Stimulated activated CD4-positive, alpha-beta T cell treated with anti-CD3 and anti-CD28 coated beads, TNF-alpha, amount 100 ng/mL, for 1 hour (primary cell): ENCODE measurements at regions not wholly inside any gene's neighbourhood (a gene's known extent, or its start where the extent isn't known, plus 50 kb on each side); places are given as distances from the start of the nearest gene placed in this dataset.

Source experiments
- DNase-seq, 3 donors: peaks; one replicate each; pipeline ENCODE4 v3.0.0-alpha.2; 2020; ENCODE audit warnings: low read depth in 3 of 3, low spot score in 1 of 3

- no peak for DNase-seq
Measured at GRCh38 chr3:153313302-153313965, 151.4 kb downstream of the RAP2B start.

GRCh38 chr3:153314038-153314437 lies 152.0 kb downstream of the RAP2B start:
- DNase-seq = no peak

- DNase-seq = no peak
Measured at GRCh38 chr3:153315781-153316180, 153.8 kb downstream of the RAP2B start.

GRCh38 chr3:153319705-153320554 lies 157.9 kb downstream of the RAP2B start:
- no peak for DNase-seq

DNA sequence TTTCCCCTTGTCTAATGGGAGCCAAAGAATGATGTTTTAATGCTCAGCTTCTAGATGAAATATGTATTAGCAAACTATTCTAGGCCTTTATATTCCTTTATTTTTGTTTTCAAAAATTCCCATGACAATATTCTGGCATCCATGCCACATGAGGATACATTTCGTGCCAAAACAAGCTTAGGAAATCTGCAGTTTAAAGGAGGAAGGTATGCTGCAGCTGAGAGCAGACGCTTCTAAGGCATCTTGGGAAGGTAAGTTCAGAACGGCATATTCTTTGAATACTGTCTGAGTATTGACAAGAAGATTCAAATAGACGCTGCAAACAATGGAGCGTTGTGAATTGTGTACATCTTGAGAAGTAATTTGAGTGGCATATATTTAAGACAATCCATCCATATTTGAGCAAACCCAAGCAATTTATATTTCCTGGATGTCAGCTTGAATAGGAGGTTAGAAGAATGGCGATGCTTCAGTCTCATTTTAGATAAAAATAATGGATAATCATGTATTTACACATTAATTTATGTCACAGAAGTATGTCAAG lies 158.6 kb downstream of the RAP2B start:
- no peak for DNase-seq

GRCh38 chr3:153328690-153329089 lies 166.7 kb downstream of the RAP2B start:
- DNase-seq = no peak

- DNase-seq = no peak
Measured at GRCh38 chr3:153330901-153331300, 168.9 kb downstream of the RAP2B start.

DNA sequence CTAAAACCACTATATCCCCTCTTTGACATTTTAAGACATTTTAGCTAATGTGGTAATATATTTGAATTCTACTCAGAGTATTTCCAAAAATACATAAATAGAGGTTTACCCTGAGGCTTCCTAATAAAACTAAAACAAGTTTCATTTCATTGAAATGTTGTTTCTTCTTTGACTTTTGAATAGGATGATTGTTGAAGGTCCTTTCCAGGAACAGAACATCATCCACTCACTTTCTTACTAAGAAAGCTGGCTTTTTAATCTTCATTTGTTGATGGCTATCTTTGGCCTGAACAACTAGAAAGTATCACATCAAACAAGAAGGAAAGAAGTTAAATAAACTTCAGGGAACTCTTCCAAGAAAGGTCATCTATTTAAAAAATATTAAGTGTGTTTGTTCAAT lies 169.7 kb downstream of the RAP2B start:
- no peak for DNase-seq

DNA sequence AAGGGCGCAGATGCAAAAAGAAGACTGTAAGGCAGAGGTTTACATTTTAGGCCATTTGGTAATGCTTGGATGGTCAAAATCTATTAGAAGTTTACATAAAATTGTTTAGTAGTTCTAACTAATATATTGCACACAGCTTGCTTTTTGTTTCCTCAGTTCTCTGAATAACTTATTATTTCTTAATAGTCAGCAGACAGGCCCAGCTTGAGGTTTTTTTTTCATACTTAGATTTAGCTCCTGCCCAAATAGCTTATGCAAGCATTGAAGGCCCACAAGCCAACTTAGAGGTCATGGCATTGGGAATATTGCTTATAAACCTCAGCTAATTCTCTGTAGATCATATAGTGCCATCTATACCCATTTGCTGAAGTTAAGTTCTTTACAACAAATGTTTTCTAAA lies 172.5 kb downstream of the RAP2B start:
- DNase-seq = no peak

DNA sequence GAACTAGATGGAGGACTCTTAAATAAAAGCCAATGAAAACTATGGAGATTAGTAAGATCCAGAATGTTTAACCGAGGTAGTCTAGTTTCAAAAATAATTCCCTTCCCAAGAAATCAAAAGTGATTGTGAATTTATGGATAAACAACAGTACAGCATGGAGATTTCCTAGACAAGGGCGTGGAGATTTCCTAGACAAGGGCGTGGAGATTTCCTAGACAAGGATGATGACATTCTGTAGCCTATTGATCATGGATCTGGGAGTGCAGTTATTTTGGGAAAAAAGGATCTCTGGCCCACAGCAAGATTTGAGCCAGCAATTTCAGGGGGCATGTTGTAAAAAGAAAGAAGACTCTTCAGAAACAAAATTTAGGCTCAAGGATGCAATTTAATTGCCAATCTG lies 175.3 kb downstream of the RAP2B start:
- DNase-seq = no peak

GRCh38 chr3:153338487-153338886 lies 176.5 kb downstream of the RAP2B start:
- no peak for DNase-seq

DNA sequence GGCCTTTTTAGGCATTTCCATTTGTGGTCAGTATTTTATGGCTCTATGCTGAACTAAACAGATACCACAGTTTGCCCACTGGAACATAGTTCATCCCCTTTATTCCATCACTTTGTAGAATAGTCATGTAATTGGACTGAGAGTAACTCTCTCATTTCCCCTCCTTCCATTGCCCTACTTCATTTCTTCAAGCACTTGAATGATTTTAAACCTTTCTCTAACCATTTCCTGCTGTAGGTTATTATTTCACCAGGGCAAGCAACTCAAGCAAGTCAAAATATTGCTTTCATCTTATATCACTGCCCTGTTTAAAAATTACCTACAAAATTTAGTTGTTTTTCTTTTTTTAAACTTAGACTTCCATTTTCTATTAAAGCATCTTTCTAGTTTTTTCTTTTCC lies 177.0 kb downstream of the RAP2B start:
- DNase-seq = no peak

DNA sequence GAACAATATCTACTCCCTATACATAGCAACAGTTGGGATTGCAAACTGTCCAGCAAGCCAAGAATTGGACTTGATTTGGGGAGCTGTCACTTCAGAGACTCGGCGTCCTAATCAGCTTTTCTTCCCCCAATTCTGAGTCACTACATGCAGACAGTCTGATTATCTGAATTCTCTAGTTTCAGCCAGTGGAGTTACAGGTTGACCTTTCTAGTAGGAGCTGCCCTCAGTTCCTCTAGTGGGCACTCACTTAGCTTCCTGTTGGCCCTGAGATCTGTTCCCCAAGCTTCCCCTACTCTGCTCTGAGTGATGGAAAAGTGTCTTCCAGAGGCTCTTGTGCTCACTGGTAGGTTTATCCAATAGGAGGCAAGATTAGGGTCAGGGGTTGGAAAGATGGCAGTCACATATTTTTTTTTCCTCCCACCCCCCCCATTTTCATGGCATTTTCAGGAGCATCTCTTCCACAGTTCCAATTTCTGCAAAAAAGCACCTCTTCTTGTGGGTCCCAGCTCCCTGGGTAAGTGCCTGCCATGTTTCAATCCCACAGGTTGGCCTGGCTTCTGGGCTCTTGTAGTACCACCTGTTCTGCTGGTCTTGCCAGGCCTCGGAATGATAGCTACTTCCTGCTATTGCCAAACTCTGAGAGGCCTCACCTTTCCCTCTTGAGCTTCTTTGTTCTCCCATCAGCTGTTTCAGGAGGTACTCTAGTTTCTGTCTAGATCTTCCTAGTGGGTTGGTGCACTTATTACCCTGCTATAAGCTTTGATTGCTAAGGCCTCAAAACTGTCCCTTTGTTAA lies 182.2 kb downstream of the RAP2B start:
- no peak for DNase-seq

GRCh38 chr3:153348457-153349107 lies 186.6 kb downstream of the RAP2B start:
- no peak for DNase-seq

- DNase-seq = no peak
Measured at GRCh38 chr3:153349108-153349499, 187.1 kb downstream of the RAP2B start.

DNA sequence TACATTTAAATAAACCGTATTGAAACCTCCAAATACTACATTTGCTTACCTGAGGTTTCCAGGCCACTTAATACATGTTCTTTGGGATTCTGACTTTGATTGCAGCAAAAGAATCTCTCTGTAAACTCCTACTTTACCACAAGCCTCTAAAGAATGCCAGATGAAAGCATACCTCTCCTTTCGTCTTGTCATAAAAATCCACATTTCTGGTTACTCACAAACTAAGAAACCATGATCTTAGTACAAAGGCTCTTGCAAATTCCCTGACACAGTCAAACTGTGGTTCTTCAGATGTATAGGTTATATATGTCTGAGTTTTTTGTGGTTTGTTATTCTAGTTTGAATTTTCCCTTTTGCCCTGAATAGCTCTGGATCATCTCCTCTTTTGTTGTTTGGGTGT lies 188.4 kb downstream of the RAP2B start:
- no peak for DNase-seq

GRCh38 chr3:153354641-153355040 lies 192.6 kb downstream of the RAP2B start:
- DNase-seq = no peak

DNA sequence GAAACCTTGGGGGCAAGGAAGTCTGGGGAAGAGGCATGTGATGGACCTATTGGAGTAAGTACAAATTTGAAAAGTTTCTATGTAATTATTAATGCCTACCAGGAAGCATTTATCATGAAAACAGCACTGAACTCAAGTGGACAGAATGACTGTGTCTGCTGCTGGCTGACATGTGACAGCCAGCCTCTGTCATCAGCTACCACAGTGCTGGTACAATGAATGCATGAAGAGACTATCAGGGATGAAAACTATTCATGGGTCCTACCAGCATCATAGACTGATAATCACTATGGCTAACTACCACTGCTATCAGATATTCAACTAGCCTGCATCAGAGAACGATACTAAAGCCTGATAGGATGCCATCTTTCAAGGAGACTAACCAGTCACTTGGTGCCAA lies 193.5 kb downstream of the RAP2B start:
- no peak for DNase-seq

DNA sequence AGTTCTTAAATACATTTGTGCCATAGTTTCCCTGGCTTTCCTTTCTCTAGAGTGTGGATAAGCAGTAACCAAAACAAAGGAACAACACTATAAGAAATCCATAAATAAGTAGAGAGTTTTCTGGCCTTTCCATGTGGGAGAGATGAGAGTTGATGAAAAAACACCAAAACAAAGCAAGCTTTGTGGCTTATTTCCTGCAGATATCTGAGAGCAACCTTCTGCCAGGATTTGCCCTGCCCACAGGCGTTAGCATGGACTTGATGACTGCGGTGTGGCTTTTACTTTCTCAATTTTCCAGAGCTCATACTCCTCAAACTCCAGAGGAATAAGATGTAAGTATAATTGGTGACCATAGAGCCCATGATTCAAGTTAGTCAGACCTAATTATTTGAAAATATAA lies 194.9 kb downstream of the RAP2B start:
- DNase-seq = no peak

GRCh38 chr3:153357436-153357835 lies 195.4 kb downstream of the RAP2B start:
- DNase-seq = no peak
